Stomach (tissue), 4 donors: ENCODE measurements at regions not wholly inside any gene's neighbourhood (a gene's known extent, or its start where the extent isn't known, plus 50 kb on each side); places are given as distances from the start of the nearest gene placed in this dataset.

ENCODE experiments used
- CTCF ChIP-seq, 7 experiments: fragments of 450-650 bp in 4 of 7; fragments of 200-600 bp in 3 of 7; sonication (generic) in 3 of 7; IDR thresholded peaks; one replicate each; pipeline ENCODE4 v1.5.1; 2016 to 2019; ENCODE audit warnings: antibody characterized with exemption in 7 of 7, control low read depth in 2 of 7, mild to moderate bottlenecking in 1 of 7
- POLR2AphosphoS5 ChIP-seq, 3 donors: sonication (generic); formaldehyde crosslinking; IDR thresholded peaks; one replicate each; pipeline ENCODE4 v1.6.1; 2016; ENCODE audit warnings: antibody characterized with exemption in 3 of 3

DNA sequence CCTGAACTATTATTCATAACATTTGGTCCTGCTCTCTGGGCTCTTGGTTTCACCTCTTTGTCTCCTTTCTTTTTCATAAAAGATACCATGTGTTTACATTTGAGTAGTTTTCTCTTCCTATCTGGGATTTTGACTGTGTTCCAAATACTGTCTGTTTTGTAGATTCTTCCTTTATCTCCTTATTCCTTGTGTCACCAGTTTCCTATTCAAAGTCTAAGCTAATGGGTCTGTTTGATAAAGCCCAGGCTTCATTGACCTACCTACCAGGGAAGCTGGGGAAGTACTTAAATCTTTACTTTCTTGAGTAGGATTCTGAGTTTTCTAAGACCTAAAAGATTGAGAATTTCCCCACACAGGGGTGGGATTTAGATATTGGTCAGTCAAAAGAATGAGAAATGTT is 409.5 kb downstream of the RAPGEF2 start:
- no peak for TF ChIP-seq CTCF (IDR thresholded peaks at IDR 0.05)
- TF ChIP-seq POLR2AphosphoS5 (IDR thresholded peaks at IDR 0.05) = no peak
